NCI-H2029 (cell line): ENCODE measurements at regions not wholly inside any gene's neighbourhood (a gene's known extent, or its start where the extent isn't known, plus 50 kb on each side); places are given as distances from the start of the nearest gene placed in this dataset.

Experiments used
- DNase-seq: peaks from one replicate; lab custom pipeline; 2025; lab: John Stamatoyannopoulos, UW

DNA sequence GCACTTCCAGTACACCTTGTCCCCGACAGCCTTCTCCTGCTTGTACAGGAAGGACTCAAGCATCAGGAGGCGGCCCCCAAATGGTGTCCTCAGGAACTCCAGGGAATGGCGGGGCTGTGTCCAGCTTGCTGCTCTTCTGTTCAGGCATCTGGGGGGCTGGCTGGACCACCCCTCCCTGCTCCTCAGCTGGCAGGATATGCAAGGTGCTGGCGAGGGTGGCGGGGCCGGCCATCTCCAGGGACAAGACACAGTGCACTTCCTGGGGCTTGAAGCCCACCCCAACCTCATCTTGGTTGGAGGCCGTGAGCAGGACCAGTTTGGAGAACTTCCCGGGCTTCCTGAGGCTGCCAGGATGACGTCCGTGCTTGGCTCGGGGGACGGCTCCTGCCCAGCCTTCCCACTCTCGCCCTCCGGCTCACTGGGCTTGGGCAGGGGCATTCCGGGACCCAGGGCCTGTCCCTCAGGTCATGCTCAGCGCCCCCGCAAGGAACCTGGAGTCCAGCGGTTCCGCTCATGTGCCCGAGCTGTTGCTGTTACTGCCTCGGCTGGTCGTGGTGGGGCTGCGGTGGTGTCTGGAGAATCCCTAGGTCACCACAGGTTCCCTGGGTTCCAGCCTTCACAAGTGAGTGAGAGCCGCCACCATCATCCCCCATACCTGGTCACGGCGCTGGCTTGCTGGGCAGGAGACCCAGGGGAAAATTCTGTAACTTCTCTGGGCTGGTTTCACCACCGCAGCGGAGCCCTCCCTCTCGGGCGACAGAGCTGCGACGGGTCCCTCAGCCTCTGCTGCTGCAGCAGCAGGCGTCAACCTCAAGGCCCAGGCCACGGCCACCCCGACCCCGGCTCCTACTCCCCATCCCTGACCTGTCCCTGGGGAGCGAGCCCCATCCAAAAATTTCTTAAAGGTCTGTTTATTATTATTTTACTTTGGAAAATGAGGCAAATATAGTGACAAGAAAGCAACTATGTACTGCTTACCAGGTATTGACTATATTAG is 82.8 kb upstream of the FXR1 start:
- no peak for DNase-seq

DNA sequence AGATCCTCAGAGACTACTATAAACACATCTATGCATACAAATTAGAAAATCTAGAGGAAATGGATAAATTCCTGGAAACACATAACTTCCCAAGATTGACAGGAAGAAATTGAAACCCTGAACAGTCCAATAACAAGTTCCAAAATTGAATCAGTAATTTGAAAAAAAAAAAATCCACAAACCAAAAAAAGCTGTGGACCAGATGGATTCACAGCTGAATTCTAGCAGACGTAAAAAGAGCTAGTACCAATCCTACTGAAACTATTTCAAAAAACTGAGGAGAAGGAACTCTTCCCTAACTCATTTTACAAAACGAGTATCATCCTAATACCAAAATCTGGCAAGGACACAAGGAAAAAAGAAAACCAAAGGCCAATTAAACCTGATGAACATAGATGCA is 77.0 kb upstream of the FXR1 start:
- no peak for DNase-seq

DNA sequence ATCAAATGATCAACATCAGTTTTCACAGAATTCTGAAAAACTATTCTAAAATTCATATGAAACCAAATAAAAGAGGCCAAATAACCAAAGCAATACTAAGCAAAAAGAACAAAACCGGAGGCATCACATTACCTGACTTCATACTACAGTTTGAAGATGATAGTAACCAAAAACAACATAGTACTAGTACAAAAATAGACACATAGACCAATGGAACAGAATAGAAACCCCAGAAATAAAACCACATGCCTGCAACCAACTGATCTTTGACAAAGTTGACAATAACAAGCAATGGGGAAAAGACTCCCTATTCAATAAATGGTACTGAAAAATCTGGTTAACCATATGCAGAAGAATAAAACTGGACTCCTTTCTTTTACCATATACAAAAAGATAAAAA is 75.7 kb upstream of the FXR1 start:
- no peak for DNase-seq

DNA sequence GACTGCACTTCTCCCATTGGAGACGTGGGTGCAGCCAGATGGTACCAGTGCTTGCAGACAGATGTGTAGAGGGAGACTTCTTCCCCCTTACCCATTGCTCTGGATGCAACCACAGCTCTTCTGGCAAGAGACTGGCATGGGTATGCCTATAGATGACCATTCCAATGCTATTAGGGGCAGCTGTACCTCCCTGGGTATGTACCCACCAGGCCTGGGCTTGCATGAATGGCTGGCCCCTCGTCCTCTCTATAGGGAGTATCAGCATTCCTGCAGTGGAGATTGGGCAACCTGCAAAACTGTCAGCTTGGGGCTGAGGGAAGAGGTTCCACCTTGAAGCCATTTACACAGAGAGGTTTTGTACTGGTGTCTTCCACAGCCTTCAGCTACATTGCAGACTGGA is 57.6 kb upstream of the FXR1 start:
- no peak for DNase-seq

DNA sequence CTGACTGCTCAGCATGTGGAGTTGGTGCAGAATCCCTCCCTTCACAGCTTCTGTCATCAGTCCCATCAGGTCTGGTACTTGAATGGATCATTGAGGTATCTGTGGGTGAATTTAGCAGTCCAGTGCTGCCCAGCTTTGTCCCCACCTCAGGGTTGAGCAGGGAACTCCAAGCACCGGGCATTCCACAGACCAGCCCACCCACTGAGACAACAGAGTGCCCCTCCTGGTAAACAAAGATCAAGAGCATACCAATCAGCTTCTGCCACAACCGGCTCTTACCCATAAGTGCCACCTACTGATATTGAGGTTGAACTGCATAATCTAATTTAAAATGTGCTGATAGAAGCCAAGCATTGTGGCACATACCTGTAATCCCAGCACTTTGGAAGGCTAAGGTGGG is 57.1 kb upstream of the FXR1 start:
- peak; percentile 2 for DNase-seq

DNA sequence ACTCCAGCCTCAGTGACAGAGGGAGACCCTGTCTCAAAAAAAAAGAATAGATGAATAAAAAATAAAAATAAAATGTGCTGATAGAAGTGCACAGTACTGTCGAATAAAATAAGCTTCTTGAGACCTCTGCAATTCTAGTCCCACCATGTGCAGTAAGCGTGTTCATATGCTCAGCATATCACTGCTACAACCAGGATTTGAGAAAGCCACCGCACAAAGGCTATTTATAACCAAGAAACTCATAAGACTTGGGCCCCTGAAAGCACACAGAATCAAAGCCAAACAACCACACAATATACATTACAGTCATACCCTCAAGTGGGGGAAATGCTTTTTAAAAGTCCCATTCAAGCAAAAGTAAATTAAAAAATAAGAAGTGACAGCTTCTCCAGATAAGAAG is 56.5 kb upstream of the FXR1 start:
- no peak for DNase-seq

DNA sequence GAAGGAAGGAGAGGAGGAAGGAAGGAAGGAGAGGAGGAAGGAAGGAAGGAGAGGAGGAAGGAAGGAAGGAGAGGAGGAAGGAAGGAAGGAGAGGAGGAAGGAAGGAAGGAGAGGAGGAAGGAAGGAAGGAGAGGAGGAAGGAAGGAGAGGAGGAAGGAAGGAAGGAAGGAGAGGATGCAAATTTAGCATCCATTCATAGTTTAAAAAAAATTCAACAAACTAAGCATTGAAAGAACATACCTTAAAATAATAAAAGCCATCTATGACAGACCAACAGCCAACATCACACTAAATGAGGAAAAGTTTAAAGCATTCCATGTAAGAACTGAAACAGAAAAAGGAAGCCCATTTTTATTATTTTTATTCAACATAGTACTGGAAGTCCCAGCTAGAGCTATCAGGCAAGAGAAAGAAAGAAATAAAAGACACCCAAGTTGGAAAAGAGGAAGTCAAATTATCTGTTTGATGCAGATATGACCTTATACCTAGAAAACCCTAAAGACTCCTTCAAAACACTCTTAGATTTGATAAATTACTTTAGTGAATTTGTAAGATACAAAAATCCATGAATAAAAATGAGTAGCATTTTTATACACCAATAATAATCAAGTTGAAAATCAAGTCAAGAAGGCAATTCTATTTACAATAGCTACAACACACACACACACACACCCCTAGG is 52.2 kb upstream of the FXR1 start:
- DNase-seq: no peak
